Calu3 (cell line): ENCODE measurements at regions not wholly inside any gene's neighbourhood (a gene's known extent, or its start where the extent isn't known, plus 50 kb on each side); places are given as distances from the start of the nearest gene placed in this dataset.

ENCODE experiments used
- BruUV-seq: library from RNA; stranded (reverse); fragments of 400-500 nt; replicated peaks from 2 replicates; lab custom pipeline; 2021; lab: Mats Ljungman, UMichigan
- CTCF ChIA-PET: fragments of 300-600 bp; sonication (Branson Sonifier 250); formaldehyde crosslinking; loops from one replicate; lab custom pipeline; 2022; ENCODE audit warnings: antibody characterized with exemption; lab: Charles Lee
- DNase-seq: peaks from one replicate; pipeline ENCODE4 v3.0.0; 2022
- H3K27ac Mint-ChIP-seq: one replicate; pipeline ENCODE4 v1.8.0; 2022; ENCODE audit warnings: mixed read lengths; ENCODE audit not compliant: unreplicated experiment
- H3K27me3 Mint-ChIP-seq: one replicate; pipeline ENCODE4 v1.8.0; 2022; ENCODE audit warnings: mixed read lengths; ENCODE audit not compliant: unreplicated experiment
- H3K36me3 Mint-ChIP-seq: one replicate; pipeline ENCODE4 v1.8.0; 2022; ENCODE audit warnings: mild to moderate bottlenecking, moderate library complexity, mixed read lengths; ENCODE audit not compliant: insufficient read depth, unreplicated experiment
- H3K4me1 Mint-ChIP-seq: one replicate; pipeline ENCODE4 v1.8.0; 2022; ENCODE audit warnings: mild to moderate bottlenecking, low read depth, mixed read lengths; ENCODE audit not compliant: unreplicated experiment
- H3K4me3 Mint-ChIP-seq: one replicate; pipeline ENCODE4 v1.8.0; 2022; ENCODE audit warnings: mild to moderate bottlenecking, low read depth, moderate library complexity, mixed read lengths; ENCODE audit not compliant: unreplicated experiment
- H3K9me3 Mint-ChIP-seq: one replicate; pipeline ENCODE4 v1.8.0; 2022; ENCODE audit warnings: low read depth, mixed read lengths; ENCODE audit not compliant: unreplicated experiment
- intact Hi-C: fragments of 100-400 bp; cut with micrococcal nuclease; formaldehyde crosslinking; loops from one replicate; pipeline ENCODE4 v1.10.0; 2022; ENCODE audit not compliant: unreplicated experiment
- TF ChIP-seq, protein P1 (sequence below): fragments of 200-600 bp; IDR thresholded peaks from one replicate; pipeline ENCODE4 v1.8.0; 2022; ENCODE audit warnings: antibody characterized with exemption; ENCODE audit not compliant: unreplicated experiment

DNA sequence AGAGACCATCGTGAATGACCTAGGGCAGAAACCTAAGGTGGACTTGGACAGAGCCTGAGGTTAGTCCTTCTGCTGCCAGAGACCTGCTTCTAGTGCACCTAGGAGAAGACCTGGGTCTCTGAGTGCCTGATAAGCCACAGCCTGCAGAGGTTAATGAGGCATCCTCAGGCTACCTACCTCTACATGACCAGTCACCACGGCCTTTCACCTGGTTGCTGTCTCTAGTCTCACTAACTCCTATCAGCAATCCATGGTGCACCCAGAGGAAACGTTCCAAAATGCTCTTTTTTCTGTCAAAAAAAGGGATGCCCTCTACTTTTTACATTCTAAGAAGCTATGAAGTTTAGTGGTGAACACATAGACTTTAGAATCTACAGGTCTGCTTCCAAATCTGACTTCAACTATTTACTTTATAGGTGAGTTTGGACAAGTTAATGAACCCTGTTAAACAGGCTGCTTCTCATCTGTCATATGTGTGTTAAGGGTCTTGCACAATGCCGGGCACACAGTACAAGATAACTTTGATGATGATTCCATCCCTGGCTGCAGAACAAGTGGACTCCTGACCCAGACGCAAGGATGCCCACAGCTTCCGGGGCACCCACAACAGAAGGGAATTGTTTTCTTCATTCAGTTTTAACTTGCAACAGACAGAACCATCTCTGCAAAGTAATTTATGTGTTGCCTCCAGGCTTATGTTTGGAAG is 469.9 kb upstream of the CDH5 start:
- CTCF ChIA-PET: no interaction called here
- TF ChIP-seq, protein P1, sequence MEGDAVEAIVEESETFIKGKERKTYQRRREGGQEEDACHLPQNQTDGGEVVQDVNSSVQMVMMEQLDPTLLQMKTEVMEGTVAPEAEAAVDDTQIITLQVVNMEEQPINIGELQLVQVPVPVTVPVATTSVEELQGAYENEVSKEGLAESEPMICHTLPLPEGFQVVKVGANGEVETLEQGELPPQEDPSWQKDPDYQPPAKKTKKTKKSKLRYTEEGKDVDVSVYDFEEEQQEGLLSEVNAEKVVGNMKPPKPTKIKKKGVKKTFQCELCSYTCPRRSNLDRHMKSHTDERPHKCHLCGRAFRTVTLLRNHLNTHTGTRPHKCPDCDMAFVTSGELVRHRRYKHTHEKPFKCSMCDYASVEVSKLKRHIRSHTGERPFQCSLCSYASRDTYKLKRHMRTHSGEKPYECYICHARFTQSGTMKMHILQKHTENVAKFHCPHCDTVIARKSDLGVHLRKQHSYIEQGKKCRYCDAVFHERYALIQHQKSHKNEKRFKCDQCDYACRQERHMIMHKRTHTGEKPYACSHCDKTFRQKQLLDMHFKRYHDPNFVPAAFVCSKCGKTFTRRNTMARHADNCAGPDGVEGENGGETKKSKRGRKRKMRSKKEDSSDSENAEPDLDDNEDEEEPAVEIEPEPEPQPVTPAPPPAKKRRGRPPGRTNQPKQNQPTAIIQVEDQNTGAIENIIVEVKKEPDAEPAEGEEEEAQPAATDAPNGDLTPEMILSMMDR: no peak
- no peak overlapping the region for H3K27ac Mint-ChIP-seq
- no peaks in the 10 kb centered on the region for H3K36me3 Mint-ChIP-seq
- H3K27me3 Mint-ChIP-seq: peaks cover 73% of the 10 kb centered on the region
- no TSS peak for BruUV-seq
- no peaks in the 10 kb centered on the region for H3K9me3 Mint-ChIP-seq
- no peaks in the 10 kb centered on the region for H3K4me1 Mint-ChIP-seq
- intact Hi-C loops: no loop called here
- DNase-seq: no peak
- H3K4me3 Mint-ChIP-seq: no peak overlapping the region

DNA sequence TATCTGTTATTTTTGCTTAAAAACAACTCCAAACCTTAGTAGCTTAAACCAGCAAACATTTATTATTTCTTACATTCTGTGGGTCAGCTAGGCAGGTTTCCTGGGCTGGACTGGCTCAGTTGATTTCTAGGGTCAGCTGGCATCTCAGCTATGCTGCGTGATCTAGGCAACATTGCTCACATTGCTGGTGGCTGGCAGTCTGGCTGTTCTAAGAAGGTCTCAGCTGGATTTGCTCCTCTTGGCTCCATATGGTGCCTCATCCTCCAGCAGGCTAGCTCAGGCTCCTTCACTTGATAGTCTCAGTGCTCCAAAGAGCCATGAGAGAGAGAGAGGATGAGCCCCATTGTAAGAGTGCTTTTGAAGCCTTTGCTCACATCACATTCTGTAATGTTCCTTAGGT is 470.6 kb upstream of the CDH5 start:
- Mint-ChIP-seq H3K4me1 (no peaks in the 10 kb centered on the region), H3K9me3 (no peaks in the 10 kb centered on the region), H3K27me3 (peaks cover 66% of the 10 kb centered on the region), H3K27ac (no peak overlapping the region), H3K4me3 (no peak overlapping the region), H3K36me3 (no peaks in the 10 kb centered on the region)
- CTCF ChIA-PET: no interaction called here
- DNase-seq: no peak
- TF ChIP-seq, protein P1: no peak
- intact Hi-C loops: no loop called here
- BruUV-seq: no TSS peak

DNA sequence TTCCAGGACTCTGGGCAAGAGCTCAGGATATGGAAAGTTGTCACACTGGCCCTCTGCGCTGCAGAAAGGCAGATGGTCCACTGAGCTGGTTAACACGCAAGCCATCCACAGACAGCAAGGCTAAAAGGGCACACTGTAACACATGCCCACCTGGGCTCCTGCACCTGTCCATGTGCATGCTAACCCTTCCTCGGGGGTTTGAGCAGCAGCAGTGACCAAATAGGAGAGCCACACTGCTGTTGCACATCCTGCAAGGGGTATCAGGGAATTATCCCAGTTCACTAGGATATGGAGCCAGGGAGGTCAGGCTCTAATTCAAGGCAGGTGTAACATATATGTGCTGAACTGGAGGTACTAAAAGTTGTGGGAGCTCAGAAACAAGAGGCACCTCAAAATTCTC is 471.0 kb upstream of the CDH5 start:
- H3K4me1 Mint-ChIP-seq: no peaks in the 10 kb centered on the region
- TF ChIP-seq, protein P1: no peak
- BruUV-seq: no TSS peak
- H3K4me3 Mint-ChIP-seq: no peak overlapping the region
- no peaks in the 10 kb centered on the region for H3K9me3 Mint-ChIP-seq
- no peaks in the 10 kb centered on the region for H3K36me3 Mint-ChIP-seq
- no peak overlapping the region for H3K27ac Mint-ChIP-seq
- intact Hi-C loops: no loop called here
- no peak for DNase-seq
- H3K27me3 Mint-ChIP-seq: peaks cover 62% of the 10 kb centered on the region
- CTCF ChIA-PET: interaction anchor here (1.6 kb wide), 1 partner anchor 13 kb away, joined by 4 read pairs; no protein-coding TSS in a partner anchor

DNA sequence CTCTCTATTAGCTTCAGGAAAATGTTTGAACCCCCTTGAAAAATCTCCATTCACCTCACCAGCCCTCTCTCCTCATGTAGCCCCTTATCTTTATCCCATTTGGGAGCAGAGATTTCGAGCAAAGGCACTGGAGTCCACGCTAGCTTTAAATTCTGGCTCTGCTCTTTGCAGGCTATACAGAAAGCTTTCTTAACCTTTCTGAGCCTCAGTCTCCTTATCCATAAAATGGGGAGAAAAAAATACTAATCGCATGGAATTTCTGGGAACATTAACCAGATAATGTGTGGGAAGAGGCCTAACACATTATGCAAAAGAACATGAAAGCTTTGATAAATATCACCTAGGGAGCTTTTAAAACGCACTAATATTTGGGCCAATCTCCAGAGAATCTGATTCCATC is 476.3 kb upstream of the CDH5 start:
- intact Hi-C loops: no loop called here
- H3K27ac Mint-ChIP-seq: no peak overlapping the region
- H3K36me3 Mint-ChIP-seq: no peaks in the 10 kb centered on the region
- H3K9me3 Mint-ChIP-seq: no peaks in the 10 kb centered on the region
- no peak overlapping the region for H3K4me3 Mint-ChIP-seq
- no peak for DNase-seq
- H3K27me3 Mint-ChIP-seq: peaks cover 9% of the 10 kb centered on the region
- TF ChIP-seq, protein P1: no peak
- no peaks in the 10 kb centered on the region for H3K4me1 Mint-ChIP-seq
- BruUV-seq: no TSS peak
- CTCF ChIA-PET: no interaction called here
